OCI-LY1 (cell line): ENCODE measurements at regions not wholly inside any gene's neighbourhood (a gene's known extent, or its start where the extent isn't known, plus 50 kb on each side); places are given as distances from the start of the nearest gene placed in this dataset.

Source experiments
- H2AFZ ChIP-seq: fragments of 200-600 bp; sonication (generic), shearing (Covaris generic); 2 replicates; pipeline ENCODE4 v1.6.0; 2014; ENCODE audit warnings: antibody characterized with exemption, mild to moderate bottlenecking, low read length
- H3F3A ChIP-seq: fragments of 200-600 bp; sonication (generic), shearing (Covaris generic); 2 replicates; pipeline ENCODE4 v1.6.0; 2014; ENCODE audit warnings: mild to moderate bottlenecking, antibody characterized with exemption, low read length, moderate library complexity; ENCODE audit not compliant: insufficient read depth
- H3K27ac ChIP-seq: fragments of 200-600 bp; sonication (generic); 2 replicates; pipeline ENCODE4 v1.5.1; 2014; ENCODE audit warnings: low read length, mixed run types, mild to moderate bottlenecking, low read depth; ENCODE audit not compliant: poor library complexity, severe bottlenecking
- H3K27me3 ChIP-seq: fragments of 200-600 bp; sonication (generic); 2 replicates; pipeline ENCODE4 v1.6.0; 2014; ENCODE audit warnings: antibody characterized with exemption, mild to moderate bottlenecking, low read length, moderate library complexity; ENCODE audit not compliant: insufficient read depth
- H3K36me3 ChIP-seq: fragments of 200-600 bp; sonication (generic); 2 replicates; pipeline ENCODE4 v1.6.1; 2014; ENCODE audit warnings: mild to moderate bottlenecking, antibody characterized with exemption, low read length, moderate library complexity, mixed read lengths; ENCODE audit not compliant: insufficient read depth
- H3K4me1 ChIP-seq: fragments of 200-600 bp; sonication (generic); 2 replicates; pipeline ENCODE4 v1.5.1; 2014; ENCODE audit warnings: mild to moderate bottlenecking, low read length, moderate library complexity; ENCODE audit not compliant: insufficient read depth, severe bottlenecking
- H3K4me2 ChIP-seq: fragments of 200-600 bp; sonication (generic), shearing (Covaris generic); 2 replicates; pipeline ENCODE4 v1.6.1; 2014; ENCODE audit warnings: low read length
- H3K4me3 ChIP-seq: fragments of 200-600 bp; sonication (generic); 2 replicates; pipeline ENCODE4 v1.5.1; 2014; ENCODE audit warnings: low read length, low read depth, mild to moderate bottlenecking, mixed read lengths; ENCODE audit not compliant: poor library complexity, severe bottlenecking
- H3K79me2 ChIP-seq: fragments of 200-600 bp; shearing (Covaris generic); 2 replicates; pipeline ENCODE4 v1.6.1; 2016; ENCODE audit warnings: mixed run types, low read length, mixed read lengths; ENCODE audit not compliant: insufficient read depth
- H3K9ac ChIP-seq: fragments of 200-600 bp; sonication (generic), shearing (Covaris generic); 2 replicates; pipeline ENCODE4 v1.6.1; 2014; ENCODE audit warnings: mild to moderate bottlenecking, low read length, mixed read lengths
- H3K9me2 ChIP-seq: fragments of 200-600 bp; sonication (generic), shearing (Covaris generic); 2 replicates; pipeline ENCODE4 v1.6.1; 2014; ENCODE audit warnings: low read depth, mild to moderate bottlenecking, low read length, mixed read lengths
- H3K9me3 ChIP-seq: fragments of 200-600 bp; shearing (Covaris generic); 2 replicates; pipeline ENCODE4 v1.6.1; 2014; ENCODE audit warnings: low read length, mixed read lengths
- H4K20me1 ChIP-seq: fragments of 200-600 bp; sonication (generic), shearing (Covaris generic); 2 replicates; pipeline ENCODE4 v1.6.0; 2016; ENCODE audit warnings: mild to moderate bottlenecking, low read length; ENCODE audit not compliant: insufficient read depth
- CTCF ChIP-seq: fragments of 200-600 bp; sonication (generic), shearing (Covaris generic); IDR thresholded peaks from 2 replicates; pipeline ENCODE4 v1.5.1; 2017; ENCODE audit warnings: mild to moderate bottlenecking, antibody characterized with exemption, low read length, moderate library complexity, mixed read lengths
- EZH2 ChIP-seq: fragments of 200-600 bp; sonication (generic), shearing (Covaris generic); IDR thresholded peaks from 2 replicates; pipeline ENCODE4 v1.8.0; 2017; ENCODE audit warnings: borderline replicate concordance, mixed run types, mild to moderate bottlenecking, antibody characterized with exemption, low read length, moderate library complexity, mixed read lengths

GRCh38 chr11:32307471-32307870 lies 127.9 kb downstream of the WT1 start:
- Histone ChIP-seq H2AFZ (no peak overlapping the region), H3K4me3 (no peak overlapping the region), H3K9me2 (no peaks in the 10 kb centered on the region), H3K27me3 (no peaks in the 10 kb centered on the region), H3K4me1 (no peaks in the 10 kb centered on the region), H3K9ac (no peak overlapping the region), H4K20me1 (no peaks in the 10 kb centered on the region), H3K27ac (no peak overlapping the region), H3F3A (no peaks in the 10 kb centered on the region), H3K79me2 (no peaks in the 10 kb centered on the region), H3K4me2 (no peak overlapping the region), H3K9me3 (no peaks in the 10 kb centered on the region), H3K36me3 (no peaks in the 10 kb centered on the region)
- no peak for TF ChIP-seq CTCF
- no peak for TF ChIP-seq EZH2

GRCh38 chr11:32307913-32308312 lies 127.4 kb downstream of the WT1 start:
- no peaks in the 10 kb centered on the region for H3K4me1 ChIP-seq
- no peaks in the 10 kb centered on the region for H3K36me3 ChIP-seq
- H3K79me2 ChIP-seq = no peaks in the 10 kb centered on the region
- no peak overlapping the region for H3K4me2 ChIP-seq
- H3K9me2 ChIP-seq = no peaks in the 10 kb centered on the region
- H4K20me1 ChIP-seq = no peaks in the 10 kb centered on the region
- H3K9me3 ChIP-seq = no peaks in the 10 kb centered on the region
- TF ChIP-seq EZH2 (no peak), CTCF (no peak)
- no peak overlapping the region for H3K9ac ChIP-seq
- no peak overlapping the region for H3K4me3 ChIP-seq
- no peaks in the 10 kb centered on the region for H3F3A ChIP-seq
- H2AFZ ChIP-seq = no peak overlapping the region
- no peak overlapping the region for H3K27ac ChIP-seq
- H3K27me3 ChIP-seq = no peaks in the 10 kb centered on the region

- no peaks in the 10 kb centered on the region for H3K27me3 ChIP-seq
- no peaks in the 10 kb centered on the region for H3F3A ChIP-seq
- TF ChIP-seq EZH2 (no peak), CTCF (no peak)
- H3K4me2 ChIP-seq = no peak overlapping the region
- H3K4me1 ChIP-seq = no peaks in the 10 kb centered on the region
- no peaks in the 10 kb centered on the region for H3K79me2 ChIP-seq
- no peak overlapping the region for H3K4me3 ChIP-seq
- H4K20me1 ChIP-seq = no peaks in the 10 kb centered on the region
- H3K9ac ChIP-seq = no peak overlapping the region
- H3K27ac ChIP-seq = no peak overlapping the region
- H2AFZ ChIP-seq = no peak overlapping the region
- no peaks in the 10 kb centered on the region for H3K9me3 ChIP-seq
- H3K9me2 ChIP-seq = no peaks in the 10 kb centered on the region
- no peaks in the 10 kb centered on the region for H3K36me3 ChIP-seq
Measured at GRCh38 chr11:32309530-32310213, 125.7 kb downstream of the WT1 start.
